ENCODE measurements at regions not wholly inside any gene's neighbourhood (a gene's known extent, or its start where the extent isn't known, plus 50 kb on each side); places are given as distances from the start of the nearest gene placed in this dataset.

- TF ChIP-seq CTCF (IDR thresholded peaks at IDR 0.05) (no peak), POLR2A (IDR thresholded peaks at IDR 0.05) (no peak)
Measured at GRCh38 chr3:3902161-3902560, 102.9 kb downstream of the LRRN1 start.

Measured in testis (tissue), 2 donors.